ENCODE measurements at regions not wholly inside any gene's neighbourhood (a gene's known extent, or its start where the extent isn't known, plus 50 kb on each side); places are given as distances from the start of the nearest gene placed in this dataset.

- DNase-seq (ENCODE audit: low spot score): no peak
Measured at GRCh38 chr12:19826980-19827550, 387.8 kb downstream of the AEBP2 start.

GRCh38 chr12:19829100-19829853, 390.0 kb downstream of the AEBP2 start:
- no peak for DNase-seq (ENCODE audit: low spot score)

GRCh38 chr12:19830446-19830845, 391.2 kb downstream of the AEBP2 start:
- DNase-seq (ENCODE audit: low spot score): no peak

- no peak for DNase-seq (ENCODE audit: low spot score)
Measured at GRCh38 chr12:19833775-19834501, 394.6 kb downstream of the AEBP2 start.

GRCh38 chr12:19834592-19834991, 395.3 kb downstream of the AEBP2 start:
- no peak for DNase-seq (ENCODE audit: low spot score)

GRCh38 chr12:19836056-19836455, 396.8 kb downstream of the AEBP2 start:
- DNase-seq (ENCODE audit: low spot score): no peak

GRCh38 chr12:19836456-19836855, 397.2 kb downstream of the AEBP2 start:
- no peak for DNase-seq (ENCODE audit: low spot score)

GRCh38 chr12:19837543-19837942, 398.3 kb downstream of the AEBP2 start:
- DNase-seq (ENCODE audit: low spot score): no peak

- no peak for DNase-seq (ENCODE audit: low spot score)
Measured at GRCh38 chr12:19841451-19841850, 402.2 kb downstream of the AEBP2 start.

GRCh38 chr12:19842116-19842515, 402.8 kb downstream of the AEBP2 start:
- no peak for DNase-seq (ENCODE audit: low spot score)

GRCh38 chr12:19844224-19844623, 404.9 kb downstream of the AEBP2 start:
- no peak for DNase-seq (ENCODE audit: low spot score)

GRCh38 chr12:19846574-19846973, 407.3 kb downstream of the AEBP2 start:
- DNase-seq (ENCODE audit: low spot score): no peak

GRCh38 chr12:19847294-19848059, 408.2 kb downstream of the AEBP2 start:
- no peak for DNase-seq (ENCODE audit: low spot score)

- DNase-seq (ENCODE audit: low spot score): no peak
Measured at GRCh38 chr12:19848421-19848820, 409.1 kb downstream of the AEBP2 start.

GRCh38 chr12:19849208-19849607, 409.9 kb downstream of the AEBP2 start:
- DNase-seq (ENCODE audit: low spot score): no peak

- DNase-seq (ENCODE audit: low spot score): no peak
Measured at GRCh38 chr12:19850346-19851065, 411.2 kb downstream of the AEBP2 start.

- no peak for DNase-seq (ENCODE audit: low spot score)
Measured at GRCh38 chr12:19852100-19852855, 413.0 kb downstream of the AEBP2 start.

GRCh38 chr12:19855851-19856250, 416.6 kb downstream of the AEBP2 start:
- DNase-seq (ENCODE audit: low spot score): no peak

GRCh38 chr12:19856389-19856788, 417.1 kb downstream of the AEBP2 start:
- no peak for DNase-seq (ENCODE audit: low spot score)

- no peak for DNase-seq (ENCODE audit: low spot score)
Measured at GRCh38 chr12:19857204-19857603, 417.9 kb downstream of the AEBP2 start.

- DNase-seq (ENCODE audit: low spot score): no peak
Measured at GRCh38 chr12:19867151-19867550, 427.9 kb downstream of the AEBP2 start.

All from D341Med (cell line).